CD4-positive, CD25-positive, alpha-beta regulatory T cell (primary cell): ENCODE measurements at regions not wholly inside any gene's neighbourhood (a gene's known extent, or its start where the extent isn't known, plus 50 kb on each side); places are given as distances from the start of the nearest gene placed in this dataset.
"Not testable (repeated sequence)": the region's sequence is repeated elsewhere in the genome, so short reads cannot be mapped to it uniquely, and the experiment has no call there.

ENCODE experiments used
- ATAC-seq, 2 donors: fragments of 150-1000 bp; cut with Tn5 transposase; one replicate each; pipeline ENCODE4 v1.10.0; 2021; ENCODE audit warnings: low read depth in 2 of 2, moderate number of reproducible peaks in 2 of 2, moderate library complexity in 1 of 2
- DNase-seq, 3 donors: peaks; one replicate each; pipeline versions ENCODE4 v3.0.0 to v3.0.0-alpha.2; 2012 to 2022; ENCODE audit warnings: mixed read lengths in 1 of 3
- H3K27ac ChIP-seq: one replicate; pipeline ENCODE4 v1.7.0; 2013; ENCODE audit warnings: mild to moderate bottlenecking, low read length; ENCODE audit not compliant: insufficient read depth, poor library complexity, severe bottlenecking
- H3K27me3 ChIP-seq: one replicate; pipeline ENCODE4 v1.7.0; 2013; ENCODE audit warnings: low read length; ENCODE audit not compliant: control insufficient read depth, insufficient read depth
- H3K36me3 ChIP-seq: one replicate; pipeline ENCODE4 v1.7.0; 2013; ENCODE audit warnings: mild to moderate bottlenecking, low read length, moderate library complexity; ENCODE audit not compliant: control insufficient read depth, insufficient read depth
- H3K4me1 ChIP-seq: 2 replicates; pipeline ENCODE4 v1.7.0; 2013; ENCODE audit warnings: mild to moderate bottlenecking, low read length; ENCODE audit not compliant: insufficient read depth, control insufficient read depth, poor library complexity, severe bottlenecking
- H3K4me3 ChIP-seq: one replicate; pipeline ENCODE4 v1.7.0; 2013; ENCODE audit warnings: low read depth, mild to moderate bottlenecking, low read length, moderate library complexity
- H3K9me3 ChIP-seq, 2 experiments: 1 replicate in 1 of 2; 2 replicates in 1 of 2; pipeline ENCODE4 v1.7.0; 2013; ENCODE audit warnings: low read length in 2 of 2, mild to moderate bottlenecking in 1 of 2, moderate library complexity in 1 of 2; ENCODE audit not compliant: control insufficient read depth in 2 of 2
- H3K27ac Mint-ChIP-seq, 3 donors: one replicate each; pipeline ENCODE4 v1.8.0; 2020 to 2022; ENCODE audit warnings: mild to moderate bottlenecking in 3 of 3, mixed read lengths in 3 of 3, moderate library complexity in 2 of 3
- H3K27me3 Mint-ChIP-seq: one replicate; pipeline ENCODE4 v1.8.0; 2022; ENCODE audit warnings: mild to moderate bottlenecking, mixed read lengths
- H3K36me3 Mint-ChIP-seq: one replicate; pipeline ENCODE4 v1.8.0; 2020; ENCODE audit warnings: mixed read lengths
- H3K4me1 Mint-ChIP-seq, 4 donors: one replicate each; pipeline ENCODE4 v1.8.0; 2020 to 2022; ENCODE audit warnings: mixed read lengths in 4 of 4, mild to moderate bottlenecking in 1 of 4
- H3K4me3 Mint-ChIP-seq, 4 donors: one replicate each; pipeline ENCODE4 v1.8.0; 2020 to 2022; ENCODE audit warnings: mild to moderate bottlenecking in 4 of 4, mixed read lengths in 4 of 4, moderate library complexity in 3 of 4
- H3K9me3 Mint-ChIP-seq, 7 donors: one replicate each; pipeline ENCODE4 v1.8.0; 2020 to 2022; ENCODE audit warnings: mixed read lengths in 7 of 7, mild to moderate bottlenecking in 3 of 7, moderate library complexity in 2 of 7

DNA sequence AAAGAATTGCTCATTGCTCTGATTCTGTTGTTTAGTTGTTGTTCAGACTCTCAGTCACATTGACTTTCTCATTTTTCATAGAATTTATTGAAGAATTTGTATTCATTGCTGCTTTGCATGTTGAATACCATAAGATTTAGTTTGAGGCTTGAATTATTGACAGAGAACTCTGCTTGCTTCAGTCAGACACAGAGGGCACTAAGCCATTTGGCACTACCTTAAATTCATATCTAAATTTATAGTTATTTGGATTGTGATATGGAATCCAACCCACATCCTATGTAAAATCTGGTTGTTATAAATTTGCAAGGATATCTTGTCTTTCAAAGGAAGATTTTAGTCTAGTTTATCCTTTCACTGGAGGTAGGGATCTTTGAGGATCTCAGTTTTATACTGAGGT, 1748.6 kb downstream of the BRINP3 start:
- H3K4me3 ChIP-seq = no peak overlapping the region
- no peaks in the 10 kb centered on the region for H3K4me1 ChIP-seq
- H3K27me3 Mint-ChIP-seq = no peaks in the 10 kb centered on the region
- H3K27me3 ChIP-seq = no peaks in the 10 kb centered on the region
- H3K4me3 Mint-ChIP-seq = no peak overlapping the region
- ATAC-seq (no peak), DNase-seq (no peak)
- no peaks in the 10 kb centered on the region for H3K36me3 Mint-ChIP-seq
- no peak overlapping the region for H3K27ac ChIP-seq
- H3K4me1 Mint-ChIP-seq = no peaks in the 10 kb centered on the region
- peaks cover 0 to 6% of the 10 kb centered on the region in 2 experiments for H3K9me3 ChIP-seq
- H3K27ac Mint-ChIP-seq = no peak overlapping the region
- H3K36me3 ChIP-seq = no peaks in the 10 kb centered on the region
- peaks cover 0 to 14% (median 6%) of the 10 kb centered on the region in 7 donors for H3K9me3 Mint-ChIP-seq

- no peaks in the 10 kb centered on the region for H3K27me3 Mint-ChIP-seq
- no peak overlapping the region for H3K4me3 ChIP-seq
These were observed 1742.1 kb downstream of the BRINP3 start for GRCh38 chr1:188735567-188735966.

GRCh38 chr1:188749275-188749674, 1728.4 kb downstream of the BRINP3 start:
- H3K4me3 Mint-ChIP-seq, H3K27me3 Mint-ChIP-seq, ATAC-seq, H3K36me3 Mint-ChIP-seq, H3K27ac ChIP-seq, DNase-seq, H3K36me3 ChIP-seq, H3K27me3 ChIP-seq, H3K27ac Mint-ChIP-seq, H3K4me3 ChIP-seq, H3K4me1 ChIP-seq, H3K4me1 Mint-ChIP-seq, H3K9me3 ChIP-seq: not testable (repeated sequence)
- peaks cover 0 to 15% (median 4%) of the 10 kb centered on the region in 7 donors for H3K9me3 Mint-ChIP-seq

More at GRCh38 chr1:188735567-188735966, 1742.1 kb downstream of the BRINP3 start:
- Mint-ChIP-seq H3K36me3 (no peaks in the 10 kb centered on the region), H3K4me3 (no peak overlapping the region), H3K27ac (no peak overlapping the region), H3K9me3 (peaks cover 0 to 16% (median 7%) of the 10 kb centered on the region in 7 donors), H3K4me1 (no peaks in the 10 kb centered on the region)
- Histone ChIP-seq H3K9me3 (peaks cover 0 to 6% of the 10 kb centered on the region in 2 experiments), H3K27ac (no peak overlapping the region), H3K36me3 (no peaks in the 10 kb centered on the region), H3K27me3 (no peaks in the 10 kb centered on the region), H3K4me1 (no peaks in the 10 kb centered on the region)
- ATAC-seq = no peak
- DNase-seq = no peak

DNA sequence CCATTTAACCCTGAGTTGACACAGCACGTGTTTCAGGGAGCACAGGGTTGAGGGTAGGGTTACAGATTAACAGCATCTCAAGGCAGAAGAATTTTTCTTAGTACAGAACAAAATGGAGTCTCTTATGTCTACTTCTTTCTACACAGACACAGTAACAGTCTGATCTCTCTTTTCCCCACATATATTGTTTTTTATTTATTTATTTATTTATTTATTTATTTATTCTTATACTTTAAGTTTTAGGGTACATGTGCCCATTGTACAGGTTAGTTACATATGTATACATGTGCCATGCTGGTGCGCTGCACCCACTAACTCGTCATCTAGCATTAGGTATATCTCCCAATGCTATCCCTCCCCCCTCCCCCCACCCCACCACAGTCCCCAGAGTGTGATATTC, 1725.6 kb downstream of the BRINP3 start:
- H3K4me3 ChIP-seq, ATAC-seq, H3K4me1 ChIP-seq, H3K27ac Mint-ChIP-seq, H3K9me3 ChIP-seq, H3K4me1 Mint-ChIP-seq, H3K4me3 Mint-ChIP-seq, DNase-seq, H3K27ac ChIP-seq, H3K36me3 ChIP-seq, H3K27me3 ChIP-seq, H3K27me3 Mint-ChIP-seq, H3K36me3 Mint-ChIP-seq: not testable (repeated sequence)
- peaks cover 0 to 15% (median 3%) of the 10 kb centered on the region in 7 donors for H3K9me3 Mint-ChIP-seq

DNA sequence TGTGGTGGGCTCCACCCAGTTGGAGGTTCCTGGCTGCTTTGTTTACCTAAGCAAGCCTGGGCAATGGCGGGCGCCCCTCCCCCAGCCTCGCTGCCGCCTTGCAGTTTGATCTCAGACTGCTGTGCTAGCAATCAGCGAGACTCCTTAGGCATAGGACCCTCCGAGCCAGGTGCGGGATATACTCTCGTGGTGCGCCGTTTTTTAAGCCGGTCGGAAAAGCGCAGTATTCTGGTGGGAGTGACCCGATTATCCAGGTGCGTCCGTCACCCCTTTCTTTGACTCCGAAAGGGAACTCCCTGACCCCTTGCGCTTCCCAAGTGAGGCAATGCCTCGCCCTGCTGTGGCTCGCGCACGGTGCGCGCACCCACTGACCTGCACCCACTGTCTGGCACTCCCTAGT, 1719.9 kb downstream of the BRINP3 start:
- not testable (repeated sequence) for H3K9me3 Mint-ChIP-seq, DNase-seq, H3K4me1 ChIP-seq, H3K36me3 ChIP-seq, H3K27me3 Mint-ChIP-seq, H3K27ac Mint-ChIP-seq, H3K4me3 ChIP-seq, H3K4me1 Mint-ChIP-seq, ATAC-seq, H3K27me3 ChIP-seq, H3K4me3 Mint-ChIP-seq, H3K9me3 ChIP-seq, H3K36me3 Mint-ChIP-seq, H3K27ac ChIP-seq

DNA sequence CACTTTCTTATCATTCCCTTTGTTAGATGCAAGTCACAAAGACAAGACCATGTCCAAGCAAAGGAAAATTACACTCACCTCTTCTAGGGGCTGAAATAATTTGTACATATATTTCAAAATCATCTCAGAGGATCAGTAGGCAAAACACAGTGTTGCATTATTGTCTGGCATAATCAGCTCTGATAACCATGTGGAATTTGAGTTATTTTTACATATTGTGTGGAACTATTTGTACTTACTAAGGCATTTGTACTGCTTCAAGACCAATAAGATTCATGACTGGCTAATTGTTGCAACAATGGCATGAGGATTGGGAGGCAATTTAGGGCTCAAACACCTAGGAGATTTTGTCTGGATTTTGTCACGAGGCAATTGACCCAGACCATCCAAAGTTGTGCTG, 1716.4 kb downstream of the BRINP3 start:
- Histone ChIP-seq H3K27ac (no peak overlapping the region), H3K4me3 (no peak overlapping the region), H3K9me3 (no peaks in the 10 kb centered on the region), H3K4me1 (no peaks in the 10 kb centered on the region), H3K36me3 (no peaks in the 10 kb centered on the region), H3K27me3 (no peaks in the 10 kb centered on the region)
- H3K4me1 Mint-ChIP-seq = no peaks in the 10 kb centered on the region
- H3K9me3 Mint-ChIP-seq = peaks cover 0 to 9% (median 4%) of the 10 kb centered on the region in 7 donors
- H3K4me3 Mint-ChIP-seq = no peak overlapping the region
- no peaks in the 10 kb centered on the region for H3K36me3 Mint-ChIP-seq
- no peak for DNase-seq
- no peak for ATAC-seq
- no peaks in the 10 kb centered on the region for H3K27me3 Mint-ChIP-seq
- no peak overlapping the region for H3K27ac Mint-ChIP-seq

DNA sequence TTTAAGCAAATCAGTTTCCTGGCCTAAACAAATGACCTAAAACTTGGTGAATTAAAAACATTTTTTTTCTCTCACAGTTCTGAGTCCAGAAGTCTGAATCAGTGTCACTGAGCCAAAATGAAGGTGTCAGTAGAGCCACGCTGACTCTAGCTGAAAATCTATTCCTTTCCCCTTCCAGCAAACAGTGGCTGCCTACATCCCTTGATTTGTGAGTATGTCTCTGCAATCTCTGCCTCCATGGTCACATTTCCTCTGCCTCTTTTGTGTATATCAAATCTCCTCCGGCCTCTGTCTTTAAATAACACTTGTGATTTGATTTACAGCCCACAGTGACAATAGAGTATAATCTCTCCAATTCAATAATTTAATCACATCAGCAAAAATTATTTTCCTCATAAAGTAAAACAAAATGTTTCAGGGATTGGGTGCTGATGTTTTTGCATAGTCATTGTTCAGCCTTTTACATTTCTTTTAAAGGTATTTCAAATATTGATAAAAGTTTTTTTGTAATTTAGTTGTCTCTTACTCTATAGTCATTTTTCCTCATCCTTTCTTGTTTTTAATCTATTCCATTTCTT, 1715.4 kb downstream of the BRINP3 start:
- Histone ChIP-seq H3K36me3 (no peaks in the 10 kb centered on the region), H3K27me3 (no peaks in the 10 kb centered on the region), H3K4me1 (no peaks in the 10 kb centered on the region), H3K27ac (no peak overlapping the region), H3K4me3 (no peak overlapping the region), H3K9me3 (no peaks in the 10 kb centered on the region)
- H3K36me3 Mint-ChIP-seq = no peaks in the 10 kb centered on the region
- no peak for DNase-seq
- ATAC-seq = no peak
- H3K27me3 Mint-ChIP-seq = no peaks in the 10 kb centered on the region
- no peak overlapping the region for H3K4me3 Mint-ChIP-seq
- H3K9me3 Mint-ChIP-seq = peaks cover 0 to 9% (median 4%) of the 10 kb centered on the region in 7 donors
- no peaks in the 10 kb centered on the region for H3K4me1 Mint-ChIP-seq
- H3K27ac Mint-ChIP-seq = no peak overlapping the region

GRCh38 chr1:188763541-188763940, 1714.1 kb downstream of the BRINP3 start:
- Mint-ChIP-seq H3K27me3 (no peaks in the 10 kb centered on the region), H3K36me3 (no peaks in the 10 kb centered on the region), H3K4me3 (no peak overlapping the region), H3K9me3 (peaks cover 0 to 9% (median 4%) of the 10 kb centered on the region in 7 donors), H3K27ac (no peak overlapping the region), H3K4me1 (no peaks in the 10 kb centered on the region)
- no peaks in the 10 kb centered on the region for H3K9me3 ChIP-seq
- H3K36me3 ChIP-seq = no peaks in the 10 kb centered on the region
- H3K27ac ChIP-seq = no peak overlapping the region
- H3K4me3 ChIP-seq = no peak overlapping the region
- ATAC-seq (no peak), DNase-seq (no peak)
- no peaks in the 10 kb centered on the region for H3K27me3 ChIP-seq
- no peaks in the 10 kb centered on the region for H3K4me1 ChIP-seq
